Bronchial epithelial cell (primary cell): ENCODE measurements at regions not wholly inside any gene's neighbourhood (a gene's known extent, or its start where the extent isn't known, plus 50 kb on each side); places are given as distances from the start of the nearest gene placed in this dataset.

Experiments
- DNase-seq: peaks from one replicate; pipeline ENCODE4 v3.0.0-alpha.2; 2010; ENCODE audit warnings: low read depth
- FAIRE-seq: peaks from 2 replicates; lab custom pipeline; 2011; peaks lifted over from hg19 to GRCh38; lab: Jason Lieb, UNC
- H3K27me3 ChIP-seq: 2 replicates; pipeline ENCODE4 v1.5.1; 2011; ENCODE audit warnings: low read length; ENCODE audit not compliant: control insufficient read depth, insufficient read depth
- H3K36me3 ChIP-seq: 2 replicates; pipeline ENCODE4 v1.5.1; 2011; ENCODE audit warnings: low read length; ENCODE audit not compliant: control insufficient read depth, insufficient read depth
- H3K4me3 ChIP-seq: 2 replicates; pipeline ENCODE4 v1.5.1; 2011; ENCODE audit warnings: mild to moderate bottlenecking, low read depth, low read length, control low read depth
- TF ChIP-seq, protein P1 (sequence below): IDR thresholded peaks from 2 replicates; pipeline ENCODE4 v1.5.1; 2011; ENCODE audit warnings: mild to moderate bottlenecking, moderate library complexity, low read length, control low read depth, inconsistent platforms; ENCODE audit not compliant: insufficient read depth, severe bottlenecking

DNA sequence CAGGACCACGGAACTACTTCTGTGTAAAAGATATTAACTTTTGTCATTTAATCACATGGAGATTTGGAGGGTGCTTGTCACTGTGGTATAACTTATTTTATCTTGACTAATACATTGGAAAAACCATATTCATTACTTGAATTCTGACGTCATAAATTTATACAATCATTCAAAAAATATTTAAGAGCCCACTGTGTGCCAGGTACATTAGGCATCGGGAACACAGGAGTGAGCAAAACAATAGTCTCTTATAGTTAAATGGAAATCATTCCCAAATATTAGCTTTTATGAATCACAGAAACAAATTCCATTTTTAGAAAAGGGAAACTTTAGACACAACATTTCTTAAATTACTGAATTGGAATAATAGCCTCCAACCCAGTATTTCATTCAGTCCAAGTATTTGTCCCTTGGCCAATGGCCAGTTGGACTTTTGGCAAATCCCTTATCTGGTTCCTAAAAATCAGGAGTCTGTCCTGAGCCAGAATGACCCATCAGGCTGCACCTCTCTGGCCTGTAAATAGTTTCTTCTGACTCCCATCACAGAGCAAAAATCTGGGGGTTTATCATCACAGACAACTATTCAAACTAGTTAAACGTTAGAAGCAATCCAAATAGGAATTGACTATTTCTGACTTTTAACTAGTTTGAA is 104.3 kb upstream of the FSTL4 start:
- Histone ChIP-seq H3K36me3 (no peaks in the 10 kb centered on the region), H3K27me3 (no peaks in the 10 kb centered on the region), H3K4me3 (no peak overlapping the region)
- FAIRE-seq (no peak), DNase-seq (peak; percentile 6)
- TF ChIP-seq, protein P1, sequence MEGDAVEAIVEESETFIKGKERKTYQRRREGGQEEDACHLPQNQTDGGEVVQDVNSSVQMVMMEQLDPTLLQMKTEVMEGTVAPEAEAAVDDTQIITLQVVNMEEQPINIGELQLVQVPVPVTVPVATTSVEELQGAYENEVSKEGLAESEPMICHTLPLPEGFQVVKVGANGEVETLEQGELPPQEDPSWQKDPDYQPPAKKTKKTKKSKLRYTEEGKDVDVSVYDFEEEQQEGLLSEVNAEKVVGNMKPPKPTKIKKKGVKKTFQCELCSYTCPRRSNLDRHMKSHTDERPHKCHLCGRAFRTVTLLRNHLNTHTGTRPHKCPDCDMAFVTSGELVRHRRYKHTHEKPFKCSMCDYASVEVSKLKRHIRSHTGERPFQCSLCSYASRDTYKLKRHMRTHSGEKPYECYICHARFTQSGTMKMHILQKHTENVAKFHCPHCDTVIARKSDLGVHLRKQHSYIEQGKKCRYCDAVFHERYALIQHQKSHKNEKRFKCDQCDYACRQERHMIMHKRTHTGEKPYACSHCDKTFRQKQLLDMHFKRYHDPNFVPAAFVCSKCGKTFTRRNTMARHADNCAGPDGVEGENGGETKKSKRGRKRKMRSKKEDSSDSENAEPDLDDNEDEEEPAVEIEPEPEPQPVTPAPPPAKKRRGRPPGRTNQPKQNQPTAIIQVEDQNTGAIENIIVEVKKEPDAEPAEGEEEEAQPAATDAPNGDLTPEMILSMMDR, result no peak

DNA sequence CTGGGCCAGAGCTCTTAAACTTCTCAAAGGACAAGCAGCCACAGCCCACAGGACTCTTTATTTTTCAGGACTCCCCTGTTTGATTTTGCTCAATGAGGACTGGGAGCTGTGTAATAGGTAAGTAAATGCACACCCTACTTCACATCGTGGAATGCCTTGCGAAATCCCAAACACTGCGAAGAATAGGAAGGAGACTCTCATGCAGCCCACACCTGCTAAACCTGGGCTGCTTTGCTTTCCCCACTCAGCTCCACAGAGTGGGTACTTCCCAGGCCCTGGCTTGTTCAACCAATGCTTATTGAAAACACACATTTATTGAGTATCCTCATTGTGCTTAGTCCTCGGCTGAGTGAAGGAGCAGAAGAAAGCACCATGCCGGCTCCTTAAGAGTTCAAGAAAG is 103.3 kb upstream of the FSTL4 start:
- Histone ChIP-seq H3K4me3 (no peak overlapping the region), H3K36me3 (no peaks in the 10 kb centered on the region), H3K27me3 (no peaks in the 10 kb centered on the region)
- FAIRE-seq (no peak), DNase-seq (no peak)
- TF ChIP-seq, protein P1, result no peak

DNA sequence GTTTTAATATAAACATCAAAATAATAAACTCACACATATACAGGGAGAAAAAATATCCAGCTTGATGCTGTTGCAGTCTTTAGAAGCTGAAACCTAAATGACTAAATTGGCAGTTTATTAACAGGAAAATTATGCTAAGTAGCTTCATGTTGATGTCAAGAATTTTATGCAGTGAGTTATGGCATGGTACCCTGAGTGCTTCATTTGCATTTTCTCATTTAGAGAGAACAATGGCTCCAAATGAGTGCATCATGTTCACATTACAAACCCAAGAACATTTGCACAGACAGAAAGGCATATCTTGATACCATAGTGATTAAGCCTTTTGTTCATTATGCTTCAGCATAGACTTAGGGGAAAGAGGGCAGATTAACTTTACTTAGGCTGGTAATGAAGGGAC is 102.9 kb upstream of the FSTL4 start:
- DNase-seq (no peak), FAIRE-seq (no peak)
- Histone ChIP-seq H3K4me3 (no peak overlapping the region), H3K36me3 (no peaks in the 10 kb centered on the region), H3K27me3 (no peaks in the 10 kb centered on the region)
- TF ChIP-seq, protein P1, result no peak

DNA sequence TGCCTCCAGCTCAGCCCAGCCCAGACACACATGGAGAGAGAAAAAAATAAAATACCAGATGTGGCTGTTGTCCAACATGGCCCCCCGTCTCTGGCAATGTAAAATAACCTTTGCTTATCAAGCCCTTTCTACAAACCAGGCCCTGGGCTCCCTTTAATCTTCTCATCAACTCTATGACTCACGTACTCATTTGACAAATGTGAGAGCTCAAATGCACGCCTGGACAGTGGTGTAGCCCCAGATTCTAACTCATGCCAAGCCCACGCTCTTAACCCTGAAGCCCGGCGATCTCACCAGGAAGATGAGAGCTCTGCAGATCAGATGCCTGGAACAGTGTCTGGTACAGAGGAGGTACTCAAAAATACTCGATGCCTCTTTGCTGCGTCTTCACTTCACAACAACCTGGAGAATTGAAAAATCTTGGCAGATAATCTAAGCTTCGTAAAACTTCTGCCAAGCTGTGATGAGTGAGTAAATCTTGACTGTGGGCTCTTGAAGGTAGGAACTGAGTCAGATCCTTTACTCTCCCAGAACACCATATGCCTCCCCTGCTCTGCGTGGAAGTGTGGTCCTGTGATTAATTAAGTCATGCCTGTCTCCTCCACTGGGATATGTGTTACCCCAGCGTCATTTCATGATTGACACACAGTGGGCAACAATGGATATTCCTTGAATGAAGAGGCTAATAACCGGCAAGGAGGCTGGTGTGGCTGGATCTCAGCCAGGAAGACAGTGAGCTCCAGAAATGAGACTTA is 102.0 kb upstream of the FSTL4 start:
- FAIRE-seq (peak; percentile 7), DNase-seq (peak; percentile 80)
- Histone ChIP-seq H3K36me3 (no peaks in the 10 kb centered on the region), H3K4me3 (no peak overlapping the region), H3K27me3 (no peaks in the 10 kb centered on the region)
- TF ChIP-seq, protein P1, result no peak

DNA sequence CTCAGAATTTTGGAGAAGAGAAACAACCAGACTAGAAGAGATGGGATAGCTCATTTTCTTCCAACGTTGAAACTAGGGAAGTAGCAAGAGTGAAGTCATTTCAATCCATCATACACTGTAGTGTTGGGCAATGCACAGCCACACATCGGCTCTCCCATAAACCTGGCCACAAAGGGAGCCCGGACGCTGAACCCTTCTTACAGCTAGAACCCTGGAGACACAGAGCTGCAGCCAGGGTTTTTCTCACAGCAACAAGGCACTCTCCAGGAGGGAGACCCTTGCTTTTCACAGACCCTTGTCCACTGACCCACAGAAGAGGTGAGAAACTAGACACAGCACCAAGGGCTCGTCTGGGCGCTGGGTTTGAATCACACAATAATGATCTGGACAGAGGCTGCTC is 101.4 kb upstream of the FSTL4 start:
- no peak for DNase-seq
- FAIRE-seq, result no peak
- TF ChIP-seq, protein P1, result no peak

DNA sequence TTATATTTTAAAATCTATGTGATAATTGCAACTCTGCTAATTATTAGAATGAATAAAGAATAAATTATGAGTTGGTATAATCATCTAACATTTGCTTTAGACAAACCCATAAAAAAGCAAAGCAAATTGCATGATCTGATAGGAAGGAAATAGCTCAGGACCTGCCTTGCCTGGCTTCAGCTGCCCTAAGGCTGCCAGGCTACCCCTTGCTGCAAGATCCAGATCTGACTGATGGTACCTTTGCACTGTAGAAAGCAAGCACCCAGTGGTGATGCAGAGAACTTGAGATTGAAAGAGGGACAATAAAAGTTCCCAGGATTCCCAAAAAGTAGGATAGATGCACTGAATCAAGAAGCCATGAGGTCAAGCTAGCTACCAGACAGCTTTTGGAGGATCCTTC is 100.9 kb upstream of the FSTL4 start:
- no peak overlapping the region for H3K4me3 ChIP-seq
- DNase-seq, result no peak
- TF ChIP-seq, protein P1, result no peak
- no peaks in the 10 kb centered on the region for H3K36me3 ChIP-seq
- no peaks in the 10 kb centered on the region for H3K27me3 ChIP-seq
- FAIRE-seq, result no peak

More for the DNA sequence above, 101.4 kb upstream of the FSTL4 start:
- Histone ChIP-seq H3K4me3 (no peak overlapping the region), H3K27me3 (no peaks in the 10 kb centered on the region), H3K36me3 (no peaks in the 10 kb centered on the region)
